GM12878 (cell line): ENCODE measurements at regions not wholly inside any gene's neighbourhood (a gene's known extent, or its start where the extent isn't known, plus 50 kb on each side); places are given as distances from the start of the nearest gene placed in this dataset.

ENCODE experiments used
- ATAC-seq: fragments of 200-7000 bp; cut with Tn5 transposase; 3 replicates; pipeline ENCODE4 v1.9.1; 2020; ENCODE audit warnings: mild to moderate bottlenecking, moderate library complexity
- BruUV-seq: library from RNA; stranded (reverse); fragments of 400-500 nt; replicated peaks from 2 replicates; lab custom pipeline; 2021; lab: Mats Ljungman, UMichigan
- CTCF ChIA-PET: fragments of 300-600 bp; sonication (Branson Sonifier 250); formaldehyde crosslinking; extraction: SDS; loops from one replicate; lab custom pipeline; 2021; ENCODE audit warnings: inconsistent platforms; lab: Yijun Ruan, JAX
- POLR2A ChIA-PET: fragments of 350-600 bp; formaldehyde crosslinking; extraction: SDS; loops from one replicate; lab custom pipeline; 2021; ENCODE audit warnings: inconsistent platforms; lab: Charles Lee
- RAD21 ChIA-PET: fragments of 300-600 bp; sonication (Branson Sonifier 250); formaldehyde crosslinking; loops from one replicate; lab custom pipeline; 2023; ENCODE audit warnings: antibody characterized with exemption; ENCODE audit not compliant: unreplicated experiment; lab: Charles Lee
- SMC1A ChIA-PET: fragments of 300-600 bp; sonication (Branson Sonifier 250); formaldehyde crosslinking; loops from one replicate; lab custom pipeline; 2023; ENCODE audit not compliant: unreplicated experiment, uncharacterized antibody; lab: Charles Lee
- DNase-seq: peaks from one replicate; pipeline ENCODE4 v3.0.0-alpha.2; 2011; ENCODE audit warnings: low read depth, low spot score
- FAIRE-seq: peaks from 3 replicates; lab custom pipeline; 2011; peaks lifted over from hg19 to GRCh38; lab: Jason Lieb, UNC
- H2AFZ ChIP-seq: 2 replicates; pipeline ENCODE4 v1.6.0; 2011; ENCODE audit warnings: low read depth, low read length, control low read depth; ENCODE audit not compliant: control insufficient read depth
- H3K27ac ChIP-seq: 2 replicates; pipeline ENCODE4 v1.5.1; 2011; ENCODE audit warnings: control low read depth; ENCODE audit not compliant: control insufficient read depth, insufficient read depth
- H3K27me3 ChIP-seq, 2 experiments: replicated peaks in 1 of 2; 2 replicates each; pipeline versions ENCODE4 v1.6.0 to v1.6.1; 2011; ENCODE audit warnings: low read length in 1 of 2; ENCODE audit not compliant: control insufficient read depth in 2 of 2, insufficient read depth in 2 of 2
- H3K36me3 ChIP-seq, 2 experiments: 2 replicates each; pipeline ENCODE4 v1.5.1; 2011; ENCODE audit warnings: low read length in 1 of 2; ENCODE audit not compliant: control insufficient read depth in 2 of 2, insufficient read depth in 2 of 2
- H3K4me1 ChIP-seq: 2 replicates; pipeline ENCODE4 v1.6.1; 2011; ENCODE audit warnings: mild to moderate bottlenecking, low read length, moderate library complexity, mixed read lengths; ENCODE audit not compliant: control insufficient read depth, insufficient read depth
- H3K4me2 ChIP-seq: 2 replicates; pipeline ENCODE4 v1.6.0; 2011; ENCODE audit warnings: control low read depth; ENCODE audit not compliant: control insufficient read depth, insufficient read depth
- H3K4me3 ChIP-seq: fragments of 200-600 bp; sonication (generic); 2 replicates; pipeline ENCODE4 v1.5.1; 2016
- H3K79me2 ChIP-seq: 2 replicates; pipeline ENCODE4 v1.6.0; 2011; ENCODE audit warnings: low read length; ENCODE audit not compliant: control insufficient read depth, insufficient read depth
- H3K9ac ChIP-seq: 2 replicates; pipeline ENCODE4 v1.8.0; 2011; ENCODE audit warnings: low read length, control low read depth, mixed read lengths; ENCODE audit not compliant: control insufficient read depth, insufficient read depth
- H3K9me3 ChIP-seq: replicated peaks from 3 replicates; pipeline ENCODE4 v1.5.1; 2011; ENCODE audit warnings: mild to moderate bottlenecking, low read length; ENCODE audit not compliant: control insufficient read depth, insufficient read depth
- H4K20me1 ChIP-seq: 2 replicates; pipeline ENCODE4 v1.6.0; 2011; ENCODE audit not compliant: control insufficient read depth, insufficient read depth
- CBX3 ChIP-seq: fragments of 200-600 bp; sonication (generic); IDR thresholded peaks from 2 replicates; pipeline ENCODE4 v1.6.1; 2016; ENCODE audit warnings: low read depth, borderline replicate concordance
- CTCF ChIP-seq, 3 experiments: IDR thresholded peaks in 2 of 3; conservative IDR thresholded peaks in 1 of 3; 2 replicates each; pipeline ENCODE4 v1.5.1; 2011; ENCODE audit warnings: low read depth in 3 of 3, low read length in 3 of 3, mild to moderate bottlenecking in 3 of 3, control low read depth in 2 of 3, moderate library complexity in 2 of 3, inconsistent platforms in 1 of 3, mixed read lengths in 1 of 3; ENCODE audit not compliant: control insufficient read depth in 2 of 3, insufficient read depth in 1 of 3; ENCODE audit errors: extremely low read depth in 1 of 3
- ETV6 ChIP-seq, 2 experiments: fragments of 450-650 bp in 1 of 2; IDR thresholded peaks in 1 of 2; conservative IDR thresholded peaks in 1 of 2; 2 replicates each; pipeline ENCODE4 v1.6.1; 2014; ENCODE audit warnings: antibody characterized with exemption in 1 of 2, borderline replicate concordance in 1 of 2, low read depth in 1 of 2, mild to moderate bottlenecking in 1 of 2, moderate library complexity in 1 of 2
- GABPA ChIP-seq: IDR thresholded peaks from 2 replicates; pipeline ENCODE4 v1.6.1; 2014; ENCODE audit warnings: antibody characterized with exemption, low read depth, mild to moderate bottlenecking, inconsistent platforms
- JUND ChIP-seq: IDR thresholded peaks from 2 replicates; pipeline ENCODE4 v1.6.1; 2012; ENCODE audit warnings: low read depth, mild to moderate bottlenecking, low read length, improper control_type of control experiment, moderate library complexity
- MXI1 ChIP-seq: fragments of 150-350 bp; IDR thresholded peaks from 2 replicates; pipeline ENCODE4 v1.6.1; 2011; ENCODE audit warnings: low read depth, mild to moderate bottlenecking, inconsistent platforms, low read length, improper control_type of control experiment
- NR2C1 ChIP-seq: fragments of 450-650 bp; IDR thresholded peaks from 2 replicates; pipeline ENCODE4 v1.6.1; 2017; ENCODE audit warnings: antibody characterized with exemption, mild to moderate bottlenecking, moderate library complexity
- NR2F1 ChIP-seq: fragments of 450-650 bp; conservative IDR thresholded peaks from 2 replicates; pipeline ENCODE4 v1.6.1; 2017; ENCODE audit warnings: mild to moderate bottlenecking
- POLR2A ChIP-seq: IDR thresholded peaks from 2 replicates; pipeline ENCODE4 v1.6.1; 2011; ENCODE audit warnings: low read depth, mild to moderate bottlenecking, low read length
- RB1 ChIP-seq: fragments of 450-650 bp; formaldehyde crosslinking; IDR thresholded peaks from 2 replicates; pipeline ENCODE4 v1.6.1; 2017; ENCODE audit warnings: mild to moderate bottlenecking, borderline replicate concordance
- RBBP5 ChIP-seq: fragments of 200-600 bp; sonication (generic); conservative IDR thresholded peaks from 2 replicates; pipeline ENCODE4 v1.6.1; 2016
- RELA ChIP-seq: fragments of 450-650 bp; IDR thresholded peaks from 2 replicates; pipeline ENCODE4 v1.8.0; 2014; ENCODE audit warnings: borderline replicate concordance; ENCODE audit not compliant: partially characterized antibody
- SREBF1 ChIP-seq: IDR thresholded peaks from 2 replicates; pipeline ENCODE4 v1.6.1; 2012; ENCODE audit warnings: mild to moderate bottlenecking, low read length
- STAT1 ChIP-seq: fragments of 450-650 bp; conservative IDR thresholded peaks from 2 replicates; pipeline ENCODE4 v1.6.1; 2014; ENCODE audit warnings: antibody characterized with exemption, mild to moderate bottlenecking
- USF1 ChIP-seq: IDR thresholded peaks from 2 replicates; pipeline ENCODE4 v1.6.1; 2011; ENCODE audit warnings: borderline replicate concordance, low read depth, mild to moderate bottlenecking, moderate library complexity, mixed read lengths, low read length; ENCODE audit not compliant: insufficient read depth; ENCODE audit errors: extremely low read length
- WGBS: methylation state at CpG from one replicate; pipeline ENCODE4 v1.1.6; 2016; ENCODE audit warnings: low lambda C conversion rate; ENCODE audit not compliant: insufficient replicate concordance, insufficient coverage; ENCODE audit errors: missing lambda C conversion rate; 5-methylcytosine and 5-hydroxymethylcytosine counted together
- in situ Hi-C: fragments of 300-500 bp; cut with MboI; formaldehyde crosslinking; loops from 9 replicates; pipeline ENCODE4 v1.14.3; 2018; ENCODE audit warnings: mixed read lengths
- intact Hi-C: fragments of 100-400 bp; cut with micrococcal nuclease; formaldehyde crosslinking; loops from one replicate; pipeline ENCODE4 v1.14.2; 2022; ENCODE audit not compliant: unreplicated experiment

GRCh38 chr21:35367553-35367952 is 318.5 kb upstream of the RUNX1 start:
- BruUV-seq: no TSS peak
- Histone ChIP-seq H3K36me3 (no peaks in the 10 kb centered on the region), H3K4me3 (no peak overlapping the region), H3K79me2 (no peaks in the 10 kb centered on the region), H3K9me3 (no peaks in the 10 kb centered on the region), H3K27ac (no peak overlapping the region), H2AFZ (no peak overlapping the region), H4K20me1 (no peaks in the 10 kb centered on the region), H3K9ac (no peak overlapping the region), H3K4me2 (no peak overlapping the region), H3K27me3 (no peaks in the 10 kb centered on the region), H3K4me1 (no peaks in the 10 kb centered on the region)
- intact Hi-C loops: no loop called here
- in situ Hi-C loops: no loop called here
- SMC1A ChIA-PET: no interaction called here
- POLR2A ChIA-PET: no interaction called here
- FAIRE-seq (no peak), ATAC-seq (no peak), DNase-seq (no peak)
- 23% methylated on average over 4 of the region's 4 CpGs for WGBS
- CTCF ChIA-PET: no interaction called here
- RAD21 ChIA-PET: interaction anchor here (1.0 kb wide), 1 partner anchor 478 kb away, joined by 3 read pairs; no protein-coding TSS in a partner anchor
- no peak for TF ChIP-seq RELA
- TF ChIP-seq NR2C1: no peak
- TF ChIP-seq CTCF (IDR thresholded peaks at IDR 0.05 in 2 of 3, conservative IDR thresholded peaks at IDR 0.05 in 1 of 3; ENCODE audit: control insufficient read depth in 2 of 3, extremely low read depth in 1 of 3, insufficient read depth in 1 of 3, low read depth in 3 of 3, low read length in 3 of 3): no peak
- no peak for TF ChIP-seq NR2F1
- TF ChIP-seq STAT1: no peak
- TF ChIP-seq GABPA: no peak
- TF ChIP-seq SREBF1: no peak
- TF ChIP-seq MXI1: no peak
- TF ChIP-seq RBBP5: no peak
- no peak for TF ChIP-seq POLR2A
- TF ChIP-seq ETV6 (conservative IDR thresholded peaks at IDR 0.05 in 1 of 2, IDR thresholded peaks at IDR 0.05 in 1 of 2; ENCODE audit: borderline replicate concordance in 1 of 2, low read depth in 1 of 2): no peak
- TF ChIP-seq JUND: no peak
- TF ChIP-seq RB1: no peak
- TF ChIP-seq CBX3: no peak
- no peak for TF ChIP-seq USF1
